DOHH2 (cell line): ENCODE measurements at regions not wholly inside any gene's neighbourhood (a gene's known extent, or its start where the extent isn't known, plus 50 kb on each side); places are given as distances from the start of the nearest gene placed in this dataset.

ENCODE experiments used
- H3F3A ChIP-seq: fragments of 200-600 bp; sonication (generic), shearing (Covaris generic); 2 replicates; pipeline ENCODE4 v1.6.0; 2016; ENCODE audit warnings: antibody characterized with exemption, mild to moderate bottlenecking; ENCODE audit not compliant: control insufficient read depth, insufficient read depth
- H3K27ac ChIP-seq: fragments of 200-600 bp; sonication (generic); 2 replicates; pipeline ENCODE4 v1.5.1; 2014; ENCODE audit warnings: low read depth, mild to moderate bottlenecking, low read length, moderate library complexity
- H3K27me3 ChIP-seq: fragments of 200-600 bp; sonication (generic); 2 replicates; pipeline ENCODE4 v1.6.1; 2014; ENCODE audit warnings: mild to moderate bottlenecking, low read length, mixed read lengths; ENCODE audit not compliant: control insufficient read depth
- H3K36me3 ChIP-seq: fragments of 200-600 bp; sonication (generic); 2 replicates; pipeline ENCODE4 v1.6.1; 2014; ENCODE audit warnings: mild to moderate bottlenecking, low read length, moderate library complexity, mixed read lengths; ENCODE audit not compliant: control insufficient read depth
- H3K4me1 ChIP-seq: fragments of 200-600 bp; sonication (generic); 2 replicates; pipeline ENCODE4 v1.6.1; 2014; ENCODE audit warnings: mild to moderate bottlenecking, low read length, mixed read lengths; ENCODE audit not compliant: control insufficient read depth
- H3K4me2 ChIP-seq: fragments of 200-600 bp; sonication (generic); 2 replicates; pipeline ENCODE4 v1.6.0; 2014; ENCODE audit warnings: mild to moderate bottlenecking, low read length, moderate library complexity
- H3K4me3 ChIP-seq: fragments of 200-600 bp; sonication (generic); 2 replicates; pipeline ENCODE4 v1.5.1; 2014; ENCODE audit warnings: mild to moderate bottlenecking, low read length, mixed read lengths
- H3K79me2 ChIP-seq: fragments of 200-600 bp; sonication (generic); 2 replicates; pipeline ENCODE4 v1.6.1; 2014; ENCODE audit warnings: mild to moderate bottlenecking, low read length, mixed read lengths; ENCODE audit not compliant: control insufficient read depth
- H3K9me2 ChIP-seq: fragments of 200-600 bp; sonication (generic); replicated peaks from 2 replicates; pipeline ENCODE4 v1.6.1; 2014; ENCODE audit warnings: mild to moderate bottlenecking, low read length, mixed read lengths; ENCODE audit not compliant: control insufficient read depth
- H3K9me3 ChIP-seq: fragments of 200-600 bp; sonication (generic); 2 replicates; pipeline ENCODE4 v1.6.1; 2014; ENCODE audit warnings: antibody characterized with exemption, low read length, mixed read lengths; ENCODE audit not compliant: control insufficient read depth, insufficient read depth
- H4K20me1 ChIP-seq: fragments of 200-600 bp; sonication (generic); 2 replicates; pipeline ENCODE4 v1.6.0; 2014; ENCODE audit warnings: low read depth, mild to moderate bottlenecking, antibody characterized with exemption, low read length, moderate library complexity; ENCODE audit not compliant: control insufficient read depth, insufficient read depth
- EZH2phosphoT487 ChIP-seq: fragments of 200-600 bp; sonication (generic); IDR thresholded peaks from 2 replicates; pipeline ENCODE4 v1.6.1; 2017; ENCODE audit warnings: borderline replicate concordance, mild to moderate bottlenecking, antibody characterized with exemption, low read length, moderate library complexity, mixed read lengths
- TF ChIP-seq, protein P1 (sequence below): fragments of 200-600 bp; sonication (generic); IDR thresholded peaks from one replicate; pipeline ENCODE4 v1.5.1; 2014; ENCODE audit warnings: antibody characterized with exemption, mild to moderate bottlenecking, low read depth, low read length; ENCODE audit not compliant: poor library complexity, severe bottlenecking

DNA sequence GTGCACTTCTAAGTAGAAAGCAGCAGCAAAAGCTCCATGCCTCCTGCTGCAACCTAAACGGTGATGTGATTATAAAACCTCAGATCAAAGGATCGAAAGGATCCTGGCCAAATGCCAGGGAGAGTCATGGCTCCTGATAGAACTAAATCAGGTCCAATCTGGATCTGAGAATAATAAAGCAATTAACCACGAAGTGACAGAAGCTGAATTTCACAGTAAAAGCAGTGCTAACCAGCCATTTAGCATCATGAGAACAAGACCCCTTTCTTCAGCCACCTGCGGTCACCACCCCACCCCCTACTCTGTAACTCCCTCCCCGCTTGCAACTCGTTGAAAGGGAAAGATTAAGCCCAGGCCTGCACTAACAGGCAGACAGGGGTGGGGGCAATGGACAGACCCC is 748.7 kb downstream of the BCL11A start:
- TF ChIP-seq EZH2phosphoT487: no peak
- TF ChIP-seq, protein P1, sequence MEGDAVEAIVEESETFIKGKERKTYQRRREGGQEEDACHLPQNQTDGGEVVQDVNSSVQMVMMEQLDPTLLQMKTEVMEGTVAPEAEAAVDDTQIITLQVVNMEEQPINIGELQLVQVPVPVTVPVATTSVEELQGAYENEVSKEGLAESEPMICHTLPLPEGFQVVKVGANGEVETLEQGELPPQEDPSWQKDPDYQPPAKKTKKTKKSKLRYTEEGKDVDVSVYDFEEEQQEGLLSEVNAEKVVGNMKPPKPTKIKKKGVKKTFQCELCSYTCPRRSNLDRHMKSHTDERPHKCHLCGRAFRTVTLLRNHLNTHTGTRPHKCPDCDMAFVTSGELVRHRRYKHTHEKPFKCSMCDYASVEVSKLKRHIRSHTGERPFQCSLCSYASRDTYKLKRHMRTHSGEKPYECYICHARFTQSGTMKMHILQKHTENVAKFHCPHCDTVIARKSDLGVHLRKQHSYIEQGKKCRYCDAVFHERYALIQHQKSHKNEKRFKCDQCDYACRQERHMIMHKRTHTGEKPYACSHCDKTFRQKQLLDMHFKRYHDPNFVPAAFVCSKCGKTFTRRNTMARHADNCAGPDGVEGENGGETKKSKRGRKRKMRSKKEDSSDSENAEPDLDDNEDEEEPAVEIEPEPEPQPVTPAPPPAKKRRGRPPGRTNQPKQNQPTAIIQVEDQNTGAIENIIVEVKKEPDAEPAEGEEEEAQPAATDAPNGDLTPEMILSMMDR: no peak
- Histone ChIP-seq H3K9me3 (no peaks in the 10 kb centered on the region), H4K20me1 (no peaks in the 10 kb centered on the region), H3K27ac (no peak overlapping the region), H3K4me1 (no peaks in the 10 kb centered on the region), H3K27me3 (no peaks in the 10 kb centered on the region), H3F3A (no peaks in the 10 kb centered on the region), H3K4me3 (no peak overlapping the region), H3K79me2 (no peaks in the 10 kb centered on the region), H3K9me2 (no peaks in the 10 kb centered on the region), H3K4me2 (no peak overlapping the region), H3K36me3 (no peaks in the 10 kb centered on the region)

DNA sequence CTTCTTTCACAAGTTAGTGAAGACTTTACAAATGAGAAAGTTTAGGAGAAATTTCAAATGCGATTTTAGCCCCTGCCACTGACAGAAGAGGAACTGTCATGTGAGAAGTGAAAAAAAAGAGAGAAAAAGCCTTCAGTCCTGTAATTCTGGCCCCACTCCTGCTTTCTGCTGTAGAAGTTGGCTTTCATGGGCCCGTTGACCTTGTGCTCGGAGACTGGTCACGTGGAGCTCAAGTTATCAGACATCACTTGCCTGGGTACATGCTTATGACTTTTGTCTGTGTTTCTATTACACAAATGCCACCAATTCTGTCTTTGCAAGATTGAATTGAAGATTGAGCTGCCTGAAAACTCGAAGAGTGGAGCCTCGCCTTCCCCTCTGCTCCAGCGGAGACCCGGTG is 749.9 kb downstream of the BCL11A start:
- Histone ChIP-seq H4K20me1 (no peaks in the 10 kb centered on the region), H3K4me3 (no peak overlapping the region), H3K4me1 (no peaks in the 10 kb centered on the region), H3F3A (no peaks in the 10 kb centered on the region), H3K36me3 (no peaks in the 10 kb centered on the region), H3K79me2 (no peaks in the 10 kb centered on the region), H3K27me3 (no peaks in the 10 kb centered on the region), H3K9me2 (no peaks in the 10 kb centered on the region), H3K9me3 (no peaks in the 10 kb centered on the region), H3K4me2 (no peak overlapping the region), H3K27ac (no peak overlapping the region)
- TF ChIP-seq, protein P1: no peak
- no peak for TF ChIP-seq EZH2phosphoT487

DNA sequence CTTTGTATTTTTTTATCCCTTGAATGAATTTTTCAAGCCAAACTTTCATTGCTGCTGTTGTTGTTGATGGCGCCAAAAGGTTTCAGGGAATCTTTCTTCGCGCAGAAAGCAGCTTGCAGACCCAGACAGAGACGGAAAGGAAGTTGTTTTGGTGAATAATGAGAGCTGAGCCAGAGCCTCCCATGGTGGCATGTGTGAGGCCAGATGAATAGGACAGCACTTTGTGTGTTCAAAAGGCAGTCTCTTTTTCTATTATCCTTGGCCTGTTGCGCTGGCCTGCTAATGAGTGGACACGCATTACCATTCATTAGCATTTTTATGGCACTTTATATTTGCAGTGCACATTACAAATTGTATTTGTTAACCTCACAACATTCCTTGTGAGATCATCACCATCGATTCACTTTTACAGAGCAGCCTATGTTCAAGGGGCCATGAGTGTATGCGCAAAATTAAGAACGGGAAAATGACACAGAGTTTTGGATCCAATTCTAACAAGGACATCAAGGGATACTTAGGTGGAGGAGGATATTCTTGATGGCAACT is 754.7 kb downstream of the BCL11A start:
- Histone ChIP-seq H3K36me3 (no peaks in the 10 kb centered on the region), H3K9me2 (no peaks in the 10 kb centered on the region; the same call in 1 of the 2 replicates), H3K9me3 (no peaks in the 10 kb centered on the region)

More for the DNA sequence above, 754.7 kb downstream of the BCL11A start:
- Histone ChIP-seq H3K4me1 (no peaks in the 10 kb centered on the region), H4K20me1 (no peaks in the 10 kb centered on the region), H3K79me2 (no peaks in the 10 kb centered on the region), H3K27me3 (no peaks in the 10 kb centered on the region), H3K4me3 (no peak overlapping the region), H3F3A (no peaks in the 10 kb centered on the region), H3K27ac (no peak overlapping the region), H3K4me2 (no peak overlapping the region)
- TF ChIP-seq, protein P1: no peak
- no peak for TF ChIP-seq EZH2phosphoT487
